ENCODE measurements at regions not wholly inside any gene's neighbourhood (a gene's known extent, or its start where the extent isn't known, plus 50 kb on each side); places are given as distances from the start of the nearest gene placed in this dataset.

- Histone ChIP-seq H3K4me2 (ENCODE audit: low read length) (no peak overlapping the region), H3K4me3 (replicated peaks in 1 of 2; ENCODE audit: low read depth in 1 of 2, low read length in 2 of 2) (no peak overlapping the region), H3K9ac (ENCODE audit: low read length) (no peak overlapping the region), H2AFZ (ENCODE audit: low read depth, low read length, poor library complexity, severe bottlenecking) (no peak overlapping the region), H3K36me3 (ENCODE audit: control insufficient read depth in 1 of 2, insufficient read depth in 2 of 2, low read length in 2 of 2) (no peaks in the 10 kb centered on the region), H3K79me2 (ENCODE audit: insufficient read depth, low read length) (no peaks in the 10 kb centered on the region), H3K9me3 (ENCODE audit: control insufficient read depth in 1 of 2, insufficient read depth in 1 of 2, low read depth in 1 of 2, low read length in 2 of 2) (no peaks in the 10 kb centered on the region), H3K4me1 (ENCODE audit: control insufficient read depth in 1 of 2, insufficient read depth in 2 of 2, low read length in 2 of 2) (no peaks in the 10 kb centered on the region), H3K27me3 (ENCODE audit: insufficient read depth, low read length) (peaks cover 5% of the 10 kb centered on the region; the same call in 1 of the 2 replicates), H3K27ac (ENCODE audit: low read depth, low read length) (no peak overlapping the region), H3K9me2 (ENCODE audit: insufficient read depth) (no peaks in the 10 kb centered on the region), H4K20me1 (ENCODE audit: insufficient read depth) (no peaks in the 10 kb centered on the region)
- TF ChIP-seq, protein P1, sequence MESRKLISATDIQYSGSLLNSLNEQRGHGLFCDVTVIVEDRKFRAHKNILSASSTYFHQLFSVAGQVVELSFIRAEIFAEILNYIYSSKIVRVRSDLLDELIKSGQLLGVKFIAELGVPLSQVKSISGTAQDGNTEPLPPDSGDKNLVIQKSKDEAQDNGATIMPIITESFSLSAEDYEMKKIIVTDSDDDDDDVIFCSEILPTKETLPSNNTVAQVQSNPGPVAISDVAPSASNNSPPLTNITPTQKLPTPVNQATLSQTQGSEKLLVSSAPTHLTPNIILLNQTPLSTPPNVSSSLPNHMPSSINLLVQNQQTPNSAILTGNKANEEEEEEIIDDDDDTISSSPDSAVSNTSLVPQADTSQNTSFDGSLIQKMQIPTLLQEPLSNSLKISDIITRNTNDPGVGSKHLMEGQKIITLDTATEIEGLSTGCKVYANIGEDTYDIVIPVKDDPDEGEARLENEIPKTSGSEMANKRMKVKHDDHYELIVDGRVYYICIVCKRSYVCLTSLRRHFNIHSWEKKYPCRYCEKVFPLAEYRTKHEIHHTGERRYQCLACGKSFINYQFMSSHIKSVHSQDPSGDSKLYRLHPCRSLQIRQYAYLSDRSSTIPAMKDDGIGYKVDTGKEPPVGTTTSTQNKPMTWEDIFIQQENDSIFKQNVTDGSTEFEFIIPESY (IDR thresholded peaks at IDR 0.05; ENCODE audit: extremely low read depth, insufficient replicate concordance, low read length): no peak
- TF ChIP-seq SP1 (IDR thresholded peaks at IDR 0.05; ENCODE audit: low read depth) (no peak), ELF1 (IDR thresholded peaks at IDR 0.05; ENCODE audit: borderline replicate concordance, low read depth) (no peak), EGR1 (IDR thresholded peaks at IDR 0.05; ENCODE audit: low read depth) (no peak), EZH2phosphoT487 (IDR thresholded peaks at IDR 0.05; ENCODE audit: borderline replicate concordance) (no peak), YY1 (IDR thresholded peaks at IDR 0.05; ENCODE audit: extremely low read depth, insufficient replicate concordance, low read depth, low read length) (no peak), POLR2A (IDR thresholded peaks at IDR 0.05; ENCODE audit: borderline replicate concordance, extremely low read depth, insufficient read depth, insufficient read length) (no peak), SIN3A (IDR thresholded peaks at IDR 0.05; ENCODE audit: low read depth) (no peak), TCF7L2 (IDR thresholded peaks at IDR 0.05; ENCODE audit: borderline replicate concordance, extremely low read depth, insufficient read depth, insufficient read length) (no peak), RAD21 (IDR thresholded peaks at IDR 0.05; ENCODE audit: low read depth) (no peak), ZNF274 (IDR thresholded peaks at IDR 0.05; ENCODE audit: low read depth, low read length) (no peak)
- no TSS peak for BruUV-seq (replicated peaks)
- ChIA-PET CTCF (no interaction called here), POLR2A (no interaction called here), RAD21 (ENCODE audit: low non-redundant PET in 1 of 2, low total read pairs in 2 of 2, uncharacterized antibody in 2 of 2, unreplicated experiment in 2 of 2) (no interaction called here)
- ATAC-seq (no peak), DNase-seq (ENCODE audit: low read depth, low spot score) (no peak)
- intact Hi-C loops (cut with micrococcal nuclease): no loop called here
Measured at GRCh38 chr12:32983332-32983731, 86.8 kb upstream of the PKP2 start.
